ENCODE measurements at regions not wholly inside any gene's neighbourhood (a gene's known extent, or its start where the extent isn't known, plus 50 kb on each side); places are given as distances from the start of the nearest gene placed in this dataset.

- CTCF ChIA-PET = no interaction called here
- TF ChIP-seq CTCF (IDR thresholded peaks at IDR 0.05; ENCODE audit: unreplicated experiment) = no peak
- Mint-ChIP-seq H3K36me3 (ENCODE audit: insufficient read depth, unreplicated experiment) (no peaks in the 10 kb centered on the region), H3K27ac (ENCODE audit: unreplicated experiment) (no peak overlapping the region), H3K4me1 (ENCODE audit: low read depth, unreplicated experiment) (no peaks in the 10 kb centered on the region), H3K27me3 (ENCODE audit: unreplicated experiment) (no peaks in the 10 kb centered on the region), H3K9me3 (ENCODE audit: low read depth, unreplicated experiment) (no peaks in the 10 kb centered on the region), H3K4me3 (ENCODE audit: low read depth, unreplicated experiment) (no peak overlapping the region)
- BruUV-seq (replicated peaks) = no TSS peak
- DNase-seq = no peak
- intact Hi-C loops (cut with micrococcal nuclease; ENCODE audit: unreplicated experiment) = no loop called here
Observed at GRCh38 chr9:7906783-7907550, 107.4 kb upstream of the DMAC1 start.

DNA sequence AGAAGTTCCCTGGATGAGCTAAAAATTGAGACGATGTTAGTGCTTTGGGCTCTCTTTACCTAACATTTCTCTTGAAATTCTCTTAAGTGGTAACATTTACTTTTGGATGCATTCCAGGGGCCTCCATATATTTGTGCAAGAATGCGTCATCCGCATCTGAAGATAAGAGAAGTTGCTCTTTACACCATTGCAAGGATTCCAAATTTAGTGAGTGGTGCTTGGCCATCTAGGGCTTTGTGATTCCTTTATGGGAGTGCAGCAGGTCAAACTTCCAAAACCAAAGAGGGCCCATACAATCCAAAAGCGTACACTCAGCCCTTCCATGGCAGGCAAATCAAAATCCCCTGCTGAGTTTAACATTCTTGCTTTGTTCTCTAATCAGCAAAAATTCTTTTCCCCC, 102.0 kb upstream of the DMAC1 start:
- Mint-ChIP-seq H3K27ac (ENCODE audit: unreplicated experiment) (no peak overlapping the region), H3K36me3 (ENCODE audit: insufficient read depth, unreplicated experiment) (no peaks in the 10 kb centered on the region), H3K9me3 (ENCODE audit: low read depth, unreplicated experiment) (no peaks in the 10 kb centered on the region), H3K27me3 (ENCODE audit: unreplicated experiment) (no peaks in the 10 kb centered on the region), H3K4me3 (ENCODE audit: low read depth, unreplicated experiment) (no peak overlapping the region), H3K4me1 (ENCODE audit: low read depth, unreplicated experiment) (no peaks in the 10 kb centered on the region)
- BruUV-seq (replicated peaks) = no TSS peak
- intact Hi-C loops (cut with micrococcal nuclease; ENCODE audit: unreplicated experiment) = no loop called here
- no peak for TF ChIP-seq CTCF (IDR thresholded peaks at IDR 0.05; ENCODE audit: unreplicated experiment)
- DNase-seq = no peak
- CTCF ChIA-PET = no interaction called here

- CTCF ChIA-PET = no interaction called here
- intact Hi-C loops (cut with micrococcal nuclease; ENCODE audit: unreplicated experiment) = no loop called here
- Mint-ChIP-seq H3K4me3 (ENCODE audit: low read depth, unreplicated experiment) (no peak overlapping the region), H3K4me1 (ENCODE audit: low read depth, unreplicated experiment) (no peaks in the 10 kb centered on the region), H3K9me3 (ENCODE audit: low read depth, unreplicated experiment) (no peaks in the 10 kb centered on the region), H3K27ac (ENCODE audit: unreplicated experiment) (no peak overlapping the region), H3K36me3 (ENCODE audit: insufficient read depth, unreplicated experiment) (no peaks in the 10 kb centered on the region), H3K27me3 (ENCODE audit: unreplicated experiment) (peaks cover 9% of the 10 kb centered on the region)
- no TSS peak for BruUV-seq (replicated peaks)
- TF ChIP-seq CTCF (IDR thresholded peaks at IDR 0.05; ENCODE audit: unreplicated experiment) = no peak
- DNase-seq = no peak
Observed at GRCh38 chr9:7900541-7900940, 101.0 kb upstream of the DMAC1 start.

DNA sequence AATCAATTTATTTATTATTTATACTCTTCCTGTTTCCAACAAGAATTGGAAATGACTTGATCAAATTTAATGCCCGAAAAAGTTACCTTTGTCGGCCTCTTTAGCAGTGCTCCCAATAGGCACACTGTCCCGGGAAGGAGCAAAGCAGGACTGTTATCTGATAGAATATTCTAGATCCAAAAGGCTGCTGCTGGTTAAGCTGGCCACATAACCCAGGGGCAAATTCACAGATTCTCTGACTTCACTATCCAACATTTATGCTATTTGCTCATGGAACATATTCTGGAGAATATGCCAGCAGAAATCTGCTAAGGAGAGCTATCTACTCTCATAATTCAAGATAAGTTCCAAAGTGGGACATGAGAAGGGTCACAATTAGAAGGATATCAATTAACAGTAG, 100.2 kb upstream of the DMAC1 start:
- no peak overlapping the region for H3K27ac Mint-ChIP-seq (ENCODE audit: unreplicated experiment)
- H3K4me1 Mint-ChIP-seq (ENCODE audit: low read depth, unreplicated experiment) = no peaks in the 10 kb centered on the region
- TF ChIP-seq CTCF (IDR thresholded peaks at IDR 0.05; ENCODE audit: unreplicated experiment) = no peak
- CTCF ChIA-PET = no interaction called here
- H3K4me3 Mint-ChIP-seq (ENCODE audit: low read depth, unreplicated experiment) = no peak overlapping the region
- no peak for DNase-seq
- H3K9me3 Mint-ChIP-seq (ENCODE audit: low read depth, unreplicated experiment) = no peaks in the 10 kb centered on the region
- H3K27me3 Mint-ChIP-seq (ENCODE audit: unreplicated experiment) = peaks cover 12% of the 10 kb centered on the region
- BruUV-seq (replicated peaks) = no TSS peak
- intact Hi-C loops (cut with micrococcal nuclease; ENCODE audit: unreplicated experiment) = no loop called here
- H3K36me3 Mint-ChIP-seq (ENCODE audit: insufficient read depth, unreplicated experiment) = no peaks in the 10 kb centered on the region

Data from Calu3 (cell line).